HepG2 (cell line): ENCODE measurements at regions not wholly inside any gene's neighbourhood (a gene's known extent, or its start where the extent isn't known, plus 50 kb on each side); places are given as distances from the start of the nearest gene placed in this dataset.

Experiments
- ATAC-seq: fragments of 200-7000 bp; cut with Tn5 transposase; 3 replicates; pipeline ENCODE4 v1.9.1; 2020; ENCODE audit warnings: mild to moderate bottlenecking, moderate library complexity
- BruUV-seq: library from RNA; stranded (reverse); fragments of 400-500 nt; replicated peaks from 2 replicates; lab custom pipeline; 2021; lab: Mats Ljungman, UMichigan
- CTCF ChIA-PET: fragments of 300-600 bp; formaldehyde crosslinking; extraction: SDS; loops from one replicate; lab custom pipeline; 2021; ENCODE audit warnings: low total read pairs, inconsistent platforms, low intra/inter-chr PET ratio; lab: Yijun Ruan, JAX
- POLR2A ChIA-PET: fragments of 350-600 bp; sonication (Branson Sonifier 250); formaldehyde crosslinking; loops from one replicate; lab custom pipeline; 2020; ENCODE audit warnings: antibody characterized with exemption, inconsistent platforms; lab: Yijun Ruan, JAX
- DNase-seq: peaks from one replicate; pipeline ENCODE4 v3.0.0-alpha.2; 2015; ENCODE audit warnings: low spot score
- FAIRE-seq: peaks from 3 replicates; lab custom pipeline; 2011; peaks lifted over from hg19 to GRCh38; lab: Jason Lieb, UNC
- H2AFZ ChIP-seq: one replicate; pipeline ENCODE4 v1.6.1; 2011; ENCODE audit warnings: low read length, inconsistent platforms
- H3K27ac ChIP-seq: fragments of 300-600 bp; 3 replicates; pipeline ENCODE4 v1.8.0; 2011; ENCODE audit warnings: mixed run types, mild to moderate bottlenecking, mixed read lengths, low read length, inconsistent platforms; ENCODE audit not compliant: insufficient read depth; ENCODE audit errors: extremely low read length
- H3K27me3 ChIP-seq, 2 experiments: fragments of 200-600 bp in 1 of 2; 2 replicates in 1 of 2; 3 replicates in 1 of 2; pipeline versions ENCODE4 v1.6.0 to v1.8.0; 2011; ENCODE audit warnings: low read length in 2 of 2, mild to moderate bottlenecking in 2 of 2, moderate library complexity in 2 of 2, inconsistent platforms in 1 of 2; ENCODE audit not compliant: insufficient read depth in 2 of 2, control insufficient read depth in 1 of 2
- H3K36me3 ChIP-seq, 2 experiments: fragments of 200-600 bp in 1 of 2; replicated peaks in 1 of 2; 2 replicates in 1 of 2; 3 replicates in 1 of 2; pipeline versions ENCODE4 v1.5.1 to v1.8.0; 2011; ENCODE audit warnings: low read length in 2 of 2, inconsistent platforms in 1 of 2; ENCODE audit not compliant: insufficient read depth in 2 of 2, control insufficient read depth in 1 of 2
- H3K4me1 ChIP-seq: 2 replicates; pipeline ENCODE4 v1.5.1; 2012; ENCODE audit warnings: low read length, inconsistent platforms; ENCODE audit not compliant: insufficient read depth
- H3K4me2 ChIP-seq: 2 replicates; pipeline ENCODE4 v1.6.0; 2011; ENCODE audit warnings: low read depth, low read length, inconsistent platforms
- H3K4me3 ChIP-seq, 3 experiments: fragments of 200-600 bp in 1 of 3; sonication (generic), shearing (Covaris generic) in 1 of 3; replicated peaks in 1 of 3; 2 replicates each; pipeline ENCODE4 v1.5.1; 2011 to 2016; ENCODE audit warnings: low read length in 3 of 3, inconsistent platforms in 2 of 3, low read depth in 2 of 3, mild to moderate bottlenecking in 2 of 3, control low read depth in 1 of 3, mixed read lengths in 1 of 3; ENCODE audit not compliant: insufficient read depth in 1 of 3
- H3K79me2 ChIP-seq: one replicate; pipeline ENCODE4 v1.6.1; 2011; ENCODE audit warnings: low read length, inconsistent platforms; ENCODE audit not compliant: insufficient read depth
- H3K9ac ChIP-seq: 2 replicates; pipeline ENCODE4 v1.6.0; 2011; ENCODE audit warnings: mild to moderate bottlenecking, low read depth, low read length, inconsistent platforms; ENCODE audit not compliant: insufficient read depth
- H3K9me3 ChIP-seq: 2 replicates; pipeline ENCODE4 v1.5.1; 2012; ENCODE audit warnings: mild to moderate bottlenecking, low read length
- H4K20me1 ChIP-seq: 2 replicates; pipeline ENCODE4 v1.6.0; 2011; ENCODE audit warnings: inconsistent platforms, mild to moderate bottlenecking, low read length, moderate library complexity; ENCODE audit not compliant: insufficient read depth
- MLLT10 ChIP-seq: sonication (generic); formaldehyde crosslinking; IDR thresholded peaks from 2 replicates; pipeline ENCODE4 v1.4.0; 2020; ENCODE audit warnings: missing genetic modification reagents
- PCBP2 ChIP-seq: fragments of 200-400 bp; formaldehyde crosslinking; optimal IDR thresholded peaks from 2 replicates; pipeline ENCODE3; 2018; ENCODE audit warnings: low read length, low read depth; ENCODE audit not compliant: poor library complexity, severe bottlenecking
- RCOR2 ChIP-seq: IDR thresholded peaks from 2 replicates; pipeline ENCODE4 v1.6.1; 2016; ENCODE audit warnings: missing biosample characterization, missing genetic modification reagents
- ZNF33A ChIP-seq: sonication (generic); formaldehyde crosslinking; IDR thresholded peaks from 2 replicates; pipeline ENCODE4 v1.5.1; 2020; ENCODE audit warnings: missing genetic modification reagents, mild to moderate bottlenecking, moderate library complexity, borderline replicate concordance
- ZNF761 ChIP-seq: sonication (generic); formaldehyde crosslinking; conservative IDR thresholded peaks from 2 replicates; pipeline ENCODE4 v1.4.0; 2020; ENCODE audit warnings: mild to moderate bottlenecking, missing genetic modification reagents
- WGBS: methylation state at CpG from one replicate; pipeline ENCODE4 v1.1.6; 2017; ENCODE audit warnings: low lambda C conversion rate; 5-methylcytosine and 5-hydroxymethylcytosine counted together
- in situ Hi-C: cut with HindIII; loops from 2 replicates; pipeline ENCODE4 v1.10.0; 2017; ENCODE audit warnings: low pct_unique_long_range_greater_than_20kb; ENCODE audit not compliant: extremely low pct_ligation_motif_present
- intact Hi-C: fragments of 100-400 bp; cut with micrococcal nuclease; formaldehyde crosslinking; loops from one replicate; pipeline ENCODE4 v1.10.0; 2022; ENCODE audit not compliant: unreplicated experiment
- TF ChIP-seq, protein P1 (sequence below): sonication (generic); formaldehyde crosslinking; IDR thresholded peaks from 2 replicates; pipeline ENCODE4 v1.4.0; 2020; ENCODE audit warnings: low read depth, mild to moderate bottlenecking, missing genetic modification reagents

DNA sequence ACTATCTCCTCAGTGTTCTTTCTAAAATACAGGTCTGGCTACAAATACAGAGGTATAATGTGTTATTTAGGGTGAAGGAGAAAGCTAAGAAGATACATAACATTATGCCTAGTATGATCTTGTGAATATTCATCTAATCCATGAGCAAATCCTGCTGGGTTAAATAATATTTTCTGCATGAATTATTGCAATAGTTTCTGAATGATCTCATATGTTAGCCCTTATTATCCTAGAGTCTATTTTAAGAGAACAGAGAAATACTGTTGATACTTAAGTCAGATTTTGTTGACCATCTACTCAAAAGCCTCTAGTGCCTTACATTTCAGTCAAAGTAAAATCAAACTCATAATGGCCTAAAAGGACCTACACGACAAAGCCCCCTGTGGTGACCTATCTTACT, 382.3 kb downstream of the FIGN start:
- intact Hi-C loops, result no loop called here
- 0% methylated on average over 1 of the region's 1 CpG for WGBS
- H4K20me1 ChIP-seq, result no peaks in the 10 kb centered on the region
- H3K27me3 ChIP-seq, result no peaks in the 10 kb centered on the region
- H3K27ac ChIP-seq, result no peak overlapping the region
- TF ChIP-seq RCOR2 (no peak), MLLT10 (CRISPR knock-in tag) (no peak), ZNF33A (CRISPR knock-in tag) (no peak), ZNF761 (CRISPR knock-in tag) (no peak)
- TF ChIP-seq, protein P1, sequence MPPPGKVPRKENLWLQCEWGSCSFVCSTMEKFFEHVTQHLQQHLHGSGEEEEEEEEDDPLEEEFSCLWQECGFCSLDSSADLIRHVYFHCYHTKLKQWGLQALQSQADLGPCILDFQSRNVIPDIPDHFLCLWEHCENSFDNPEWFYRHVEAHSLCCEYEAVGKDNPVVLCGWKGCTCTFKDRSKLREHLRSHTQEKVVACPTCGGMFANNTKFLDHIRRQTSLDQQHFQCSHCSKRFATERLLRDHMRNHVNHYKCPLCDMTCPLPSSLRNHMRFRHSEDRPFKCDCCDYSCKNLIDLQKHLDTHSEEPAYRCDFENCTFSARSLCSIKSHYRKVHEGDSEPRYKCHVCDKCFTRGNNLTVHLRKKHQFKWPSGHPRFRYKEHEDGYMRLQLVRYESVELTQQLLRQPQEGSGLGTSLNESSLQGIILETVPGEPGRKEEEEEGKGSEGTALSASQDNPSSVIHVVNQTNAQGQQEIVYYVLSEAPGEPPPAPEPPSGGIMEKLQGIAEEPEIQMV (CRISPR knock-in tag), result no peak
- TF ChIP-seq, all 625 proteins: peak for 0
- ChIA-PET POLR2A (no interaction called here), CTCF (no interaction called here)
- H3K79me2 ChIP-seq, result no peaks in the 10 kb centered on the region
- H3K9me3 ChIP-seq, result no peaks in the 10 kb centered on the region
- no peak for ATAC-seq
- no peak overlapping the region for H2AFZ ChIP-seq
- H3K4me1 ChIP-seq, result no peaks in the 10 kb centered on the region
- in situ Hi-C loops, result no loop called here
- no peak for DNase-seq
- H3K4me2 ChIP-seq, result no peak overlapping the region
- no peak overlapping the region for H3K9ac ChIP-seq
- no peak overlapping the region for H3K4me3 ChIP-seq
- no peak for FAIRE-seq
- no peaks in the 10 kb centered on the region for H3K36me3 ChIP-seq
- BruUV-seq, result no TSS peak

DNA sequence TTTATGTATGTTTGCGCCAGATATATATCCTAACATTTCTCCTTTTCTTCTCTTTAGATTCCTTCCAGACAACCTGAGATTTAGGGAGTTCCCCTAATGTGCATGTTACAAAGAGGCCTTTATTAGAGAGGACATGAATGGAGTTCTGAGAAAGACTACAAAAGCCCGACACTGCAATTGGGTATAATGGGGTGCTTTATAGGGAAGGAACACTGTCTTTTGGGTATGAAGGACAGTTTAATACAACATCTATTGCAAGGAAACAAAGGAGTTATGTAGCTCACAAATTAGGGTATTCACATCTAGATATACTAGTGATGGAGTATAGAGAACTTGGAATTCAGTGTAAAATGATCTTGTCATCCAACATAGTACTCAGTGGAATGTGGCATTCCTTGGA, 383.8 kb downstream of the FIGN start:
- no peak overlapping the region for H2AFZ ChIP-seq
- H3K4me2 ChIP-seq, result no peak overlapping the region
- TF ChIP-seq PCBP2, result no peak
- TF ChIP-seq, all 625 proteins: peak for 0
- Histone ChIP-seq H4K20me1 (no peaks in the 10 kb centered on the region), H3K27me3 (no peaks in the 10 kb centered on the region), H3K9me3 (no peaks in the 10 kb centered on the region), H3K79me2 (no peaks in the 10 kb centered on the region), H3K9ac (no peak overlapping the region), H3K4me3 (no peak overlapping the region), H3K27ac (no peak overlapping the region), H3K36me3 (no peaks in the 10 kb centered on the region), H3K4me1 (no peaks in the 10 kb centered on the region)
- FAIRE-seq (no peak), DNase-seq (no peak), ATAC-seq (no peak)
- WGBS, result 44% methylated on average over 2 of the region's 2 CpGs
- BruUV-seq, result no TSS peak
- CTCF ChIA-PET, result no interaction called here
- intact Hi-C loops, result no loop called here
- in situ Hi-C loops, result no loop called here
- POLR2A ChIA-PET, result no interaction called here
